Lung (tissue), 11 donors: ENCODE measurements at regions not wholly inside any gene's neighbourhood (a gene's known extent, or its start where the extent isn't known, plus 50 kb on each side); places are given as distances from the start of the nearest gene placed in this dataset.

ENCODE experiments used
- ATAC-seq: fragments of 200-7000 bp; cut with Tn5 transposase; one replicate; pipeline ENCODE4 v1.9.1; 2020; ENCODE audit warnings: moderate number of reproducible peaks; ENCODE audit not compliant: insufficient read depth, low FRiP score
- DNase-seq, 3 donors: peaks; one replicate each; pipeline ENCODE4 v3.0.0-alpha.2; 2013 to 2017
- H3K27ac ChIP-seq, 2 donors: one replicate each; pipeline ENCODE4 v1.5.1; 2013; ENCODE audit warnings: mild to moderate bottlenecking in 2 of 2, moderate library complexity in 2 of 2, control low read depth in 1 of 2, inconsistent platforms in 1 of 2, low read depth in 1 of 2, low read length in 1 of 2
- H3K27me3 ChIP-seq, 3 donors: one replicate each; pipeline ENCODE4 v1.5.1; 2013; ENCODE audit warnings: low read length in 2 of 3; ENCODE audit not compliant: control insufficient read depth in 3 of 3, insufficient read depth in 3 of 3
- H3K36me3 ChIP-seq, 4 donors: one replicate each; pipeline ENCODE4 v1.5.1; 2013; ENCODE audit warnings: low read length in 4 of 4, mild to moderate bottlenecking in 1 of 4, moderate library complexity in 1 of 4; ENCODE audit not compliant: control insufficient read depth in 4 of 4, insufficient read depth in 4 of 4
- H3K4me1 ChIP-seq, 5 donors: one replicate each; pipeline ENCODE4 v1.5.1; 2013; ENCODE audit warnings: low read length in 5 of 5, mild to moderate bottlenecking in 2 of 5, moderate library complexity in 1 of 5; ENCODE audit not compliant: control insufficient read depth in 5 of 5, insufficient read depth in 5 of 5
- H3K4me3 ChIP-seq: one replicate; pipeline ENCODE4 v1.5.1; 2013; ENCODE audit warnings: mild to moderate bottlenecking, control low read depth, moderate library complexity
- H3K9ac ChIP-seq, 2 donors: one replicate each; pipeline ENCODE4 v1.5.1; 2013; ENCODE audit warnings: low read length in 2 of 2, control low read depth in 1 of 2; ENCODE audit not compliant: insufficient read depth in 1 of 2
- H3K9me3 ChIP-seq, 4 donors: one replicate each; pipeline ENCODE4 v1.5.1; 2013; ENCODE audit warnings: low read length in 3 of 4, mild to moderate bottlenecking in 1 of 4, moderate library complexity in 1 of 4; ENCODE audit not compliant: control insufficient read depth in 4 of 4, insufficient read depth in 3 of 4
- CTCF ChIP-seq: IDR thresholded peaks from 2 replicates; pipeline ENCODE4 v1.5.1; 2012; ENCODE audit warnings: mild to moderate bottlenecking; ENCODE audit errors: control extremely low read depth, extremely low read depth
- WGBS, 2 donors: extraction: QIAGEN DNeasy Blood & Tissue Kit; methylation state at CpG; one replicate each; pipeline ENCODE4 v1.1.7; 2013; 5-methylcytosine and 5-hydroxymethylcytosine counted together
- donor health status: control.
- donor health status: control.
- donor health status: Bipolar disorder and iron deficiency.
- donor health status: healthy.
- donor health status: DM: yes; HTN: yes; CAD: no.

- ATAC-seq (no peak), DNase-seq (no peak)
- H3K4me3 ChIP-seq = no peak overlapping the region
- H3K36me3 ChIP-seq = no peaks in the 10 kb centered on the region
- no peaks in the 10 kb centered on the region for H3K4me1 ChIP-seq
- TF ChIP-seq CTCF = no peak
- WGBS, 2 donors = 90 to 92% methylated on average over 5 of the region's 5 CpGs
- no peak overlapping the region for H3K9ac ChIP-seq
- H3K9me3 ChIP-seq = peaks cover 0 to 2% (median 0%) of the 10 kb centered on the region in 4 donors
- H3K27ac ChIP-seq = no peak overlapping the region
- H3K27me3 ChIP-seq = no peaks in the 10 kb centered on the region
Observed at GRCh38 chr12:59010118-59010517, 89.8 kb upstream of the LRIG3 start.

- no peak overlapping the region for H3K4me3 ChIP-seq
- WGBS, 2 donors = 64 to 73% methylated on average over 3 of the region's 3 CpGs
- no peak overlapping the region for H3K27ac ChIP-seq
- no peak overlapping the region for H3K9ac ChIP-seq
- ATAC-seq (no peak), DNase-seq (no peak)
- no peaks in the 10 kb centered on the region for H3K4me1 ChIP-seq
- no peaks in the 10 kb centered on the region for H3K36me3 ChIP-seq
- TF ChIP-seq CTCF = no peak
- peaks cover 0 to 2% (median 0%) of the 10 kb centered on the region in 4 donors for H3K9me3 ChIP-seq
- H3K27me3 ChIP-seq = no peaks in the 10 kb centered on the region
Observed at GRCh38 chr12:59007620-59008019, 87.3 kb upstream of the LRIG3 start.

- Histone ChIP-seq H3K4me1 (no peaks in the 10 kb centered on the region), H3K9ac (no peak overlapping the region), H3K27me3 (no peaks in the 10 kb centered on the region), H3K36me3 (no peaks in the 10 kb centered on the region), H3K27ac (no peak overlapping the region), H3K4me3 (no peak overlapping the region), H3K9me3 (no peaks in the 10 kb centered on the region)
- WGBS, 2 donors = 77 to 86% methylated on average over 4 of the region's 4 CpGs
- ATAC-seq = no peak
- no peak for DNase-seq
- no peak for TF ChIP-seq CTCF
Observed at GRCh38 chr12:59005193-59005955, 85.1 kb upstream of the LRIG3 start.

GRCh38 chr12:59004456-59004855 is 84.2 kb upstream of the LRIG3 start:
- no peak for ATAC-seq
- WGBS, 2 donors = 88 to 90% methylated on average over 2 of the region's 2 CpGs
- Histone ChIP-seq H3K4me3 (no peak overlapping the region), H3K4me1 (no peaks in the 10 kb centered on the region), H3K9me3 (no peaks in the 10 kb centered on the region), H3K27ac (no peak overlapping the region), H3K27me3 (no peaks in the 10 kb centered on the region), H3K9ac (no peak overlapping the region), H3K36me3 (no peaks in the 10 kb centered on the region)
- TF ChIP-seq CTCF = no peak
- DNase-seq = no peak
